ENCODE measurements at regions not wholly inside any gene's neighbourhood (a gene's known extent, or its start where the extent isn't known, plus 50 kb on each side); places are given as distances from the start of the nearest gene placed in this dataset.

DNA sequence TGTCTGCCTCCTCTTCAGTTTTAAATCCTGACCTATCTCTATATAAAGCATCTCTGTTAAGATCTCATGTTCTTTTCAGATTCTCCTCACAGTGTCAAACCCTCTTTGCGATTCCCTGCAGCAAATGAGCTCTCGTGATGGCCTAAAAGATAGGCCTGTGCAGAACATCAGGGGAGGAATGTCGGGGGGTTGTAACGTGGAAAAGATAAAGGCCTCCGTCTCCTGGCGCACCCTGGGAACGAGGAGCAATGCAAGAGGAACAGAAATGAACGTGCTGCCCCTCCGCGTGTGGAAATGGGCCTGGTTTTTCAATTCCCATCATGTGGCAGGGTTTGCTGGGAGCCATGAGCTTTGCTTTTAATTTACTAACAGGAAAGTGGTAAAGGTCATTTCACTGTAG lies 285.0 kb upstream of the TPM1 start:
- DNase-seq: no peak

DNA sequence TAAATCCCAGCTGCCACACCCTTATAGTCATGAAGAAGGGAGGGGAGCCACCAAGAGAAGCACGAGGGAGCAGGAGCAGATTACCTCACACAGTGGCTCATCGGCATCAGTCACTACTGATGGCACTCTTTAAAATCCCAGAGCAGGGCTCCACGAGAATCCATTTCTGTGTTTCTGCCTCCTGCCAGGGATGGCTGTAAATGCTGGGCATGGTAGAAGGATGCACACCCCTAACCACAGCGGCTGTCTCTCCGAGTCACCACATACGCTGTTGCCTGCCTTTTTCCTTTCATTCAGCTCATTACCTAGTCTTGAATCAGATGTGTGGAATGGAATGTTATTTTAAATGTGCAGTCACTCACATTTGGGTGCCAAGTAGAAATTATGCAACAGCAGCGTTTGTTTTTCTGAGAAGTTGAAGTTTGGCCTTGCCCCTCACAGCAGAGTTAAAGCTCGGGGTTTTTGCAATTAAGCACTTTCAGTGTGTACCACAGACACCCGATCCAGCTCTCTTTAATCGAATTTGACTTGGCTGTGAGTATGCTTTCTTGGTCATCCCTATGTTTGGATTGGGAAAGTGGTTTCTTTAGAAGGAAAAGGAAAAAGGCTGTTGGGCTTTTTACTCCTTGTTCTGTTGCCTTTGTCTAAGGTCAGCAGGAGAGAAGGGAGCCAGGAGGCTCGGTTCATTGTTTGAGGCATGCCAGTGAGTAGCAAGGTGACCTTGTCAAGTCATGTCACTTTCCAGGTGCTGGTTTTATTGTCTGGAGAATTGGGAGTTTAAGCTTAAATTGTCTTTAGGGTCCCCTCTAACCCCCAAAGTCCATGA lies 284.2 kb upstream of the TPM1 start:
- no peak for DNase-seq

DNA sequence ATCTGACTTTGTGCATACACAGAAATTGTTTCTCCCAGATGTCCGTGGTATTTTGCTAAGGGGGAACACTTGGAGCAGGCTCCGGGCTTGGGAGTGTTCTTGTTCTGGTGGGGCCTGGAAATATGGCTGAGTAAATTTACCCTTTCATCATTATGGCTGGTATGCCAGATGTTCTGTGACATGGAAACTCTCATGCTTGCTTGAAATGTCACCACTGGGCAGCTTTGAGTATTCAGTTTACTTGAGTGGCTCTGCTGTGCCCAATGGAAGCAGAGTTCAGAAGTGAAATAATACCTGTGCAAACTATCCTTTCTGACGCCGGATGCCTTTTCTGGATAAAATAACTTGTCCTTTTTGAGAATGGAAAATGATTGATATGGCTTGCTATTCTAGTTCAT lies 283.6 kb upstream of the TPM1 start:
- no peak for DNase-seq

DNA sequence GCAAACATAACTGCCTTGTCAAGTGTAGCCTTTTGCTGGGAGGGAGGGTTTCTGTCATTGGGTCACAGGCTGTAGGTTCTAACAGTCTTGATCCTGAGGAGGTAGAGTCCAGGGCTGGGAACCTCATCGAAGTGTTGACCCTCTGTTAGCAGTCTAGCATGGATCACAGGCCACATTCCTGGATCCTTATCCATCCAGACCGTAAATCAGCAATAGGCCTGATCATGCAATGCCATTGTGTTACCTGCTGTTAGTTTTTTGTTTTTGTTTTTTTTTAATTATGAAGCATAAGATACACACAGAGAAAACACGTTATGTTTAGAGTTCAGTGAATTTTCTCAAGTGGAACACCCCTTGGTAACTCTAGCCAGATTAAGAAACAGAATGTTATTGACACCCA lies 282.0 kb upstream of the TPM1 start:
- no peak for DNase-seq

GRCh38 chr15:62765916-62766315 lies 276.6 kb upstream of the TPM1 start:
- DNase-seq: no peak

DNA sequence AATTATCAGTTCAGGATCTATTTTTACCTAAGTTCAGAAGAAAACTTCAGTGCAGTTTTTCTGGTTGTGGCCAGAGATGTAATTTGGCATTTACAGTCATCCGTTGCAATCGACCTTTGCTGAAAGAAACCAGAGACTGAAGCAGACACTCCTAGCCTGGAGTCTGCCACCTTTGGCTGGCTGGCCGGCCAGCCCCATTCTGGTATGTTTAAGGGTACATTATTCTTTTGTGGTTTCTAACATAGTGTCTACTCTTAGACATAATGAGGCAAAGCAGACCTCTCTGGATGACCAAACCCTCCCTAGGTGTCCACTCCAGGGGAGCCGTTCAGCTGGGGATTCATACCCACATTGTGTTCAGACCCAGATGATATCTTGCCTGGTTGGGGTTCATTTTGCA lies 275.9 kb upstream of the TPM1 start:
- no peak for DNase-seq

GRCh38 chr15:62769604-62770003 lies 272.9 kb upstream of the TPM1 start:
- no peak for DNase-seq

DNA sequence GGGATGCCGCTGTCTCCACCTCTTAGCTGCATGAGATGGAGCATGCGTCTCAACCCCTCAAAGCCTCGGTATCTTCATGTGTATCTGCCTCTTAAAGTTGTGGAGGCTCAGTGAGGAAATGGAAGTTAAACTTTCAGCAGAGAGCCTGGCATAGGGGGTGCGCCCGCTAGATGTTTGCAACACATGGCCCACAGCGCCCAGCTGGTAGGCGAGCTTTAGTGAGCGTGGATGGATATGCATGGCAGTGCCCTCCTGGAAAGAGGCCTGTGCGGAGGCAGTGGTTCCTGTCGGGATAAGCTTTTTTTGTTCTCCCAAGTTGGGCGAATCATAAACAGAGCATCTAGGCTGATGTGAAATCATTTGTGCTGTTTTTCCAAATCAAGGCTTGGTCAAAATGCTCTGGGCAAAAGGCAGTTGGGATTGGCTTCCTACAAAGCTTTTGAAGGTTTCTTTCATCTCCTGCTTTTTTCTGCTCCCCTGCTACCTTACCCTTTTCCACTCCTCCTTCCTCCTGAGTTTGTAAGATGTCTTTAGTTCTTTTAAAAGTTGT lies 272.4 kb upstream of the TPM1 start:
- no peak for DNase-seq

- no peak for DNase-seq
Measured at GRCh38 chr15:62770752-62771151, 271.8 kb upstream of the TPM1 start.

GRCh38 chr15:62771234-62771633 lies 271.3 kb upstream of the TPM1 start:
- DNase-seq: no peak

GRCh38 chr15:62773369-62774165 lies 269.0 kb upstream of the TPM1 start:
- DNase-seq: no peak

GRCh38 chr15:62775932-62776331 lies 266.6 kb upstream of the TPM1 start:
- DNase-seq: no peak

GRCh38 chr15:62777671-62778070 lies 264.9 kb upstream of the TPM1 start:
- DNase-seq: no peak

GRCh38 chr15:62779036-62779770 lies 263.3 kb upstream of the TPM1 start:
- DNase-seq: no peak

DNA sequence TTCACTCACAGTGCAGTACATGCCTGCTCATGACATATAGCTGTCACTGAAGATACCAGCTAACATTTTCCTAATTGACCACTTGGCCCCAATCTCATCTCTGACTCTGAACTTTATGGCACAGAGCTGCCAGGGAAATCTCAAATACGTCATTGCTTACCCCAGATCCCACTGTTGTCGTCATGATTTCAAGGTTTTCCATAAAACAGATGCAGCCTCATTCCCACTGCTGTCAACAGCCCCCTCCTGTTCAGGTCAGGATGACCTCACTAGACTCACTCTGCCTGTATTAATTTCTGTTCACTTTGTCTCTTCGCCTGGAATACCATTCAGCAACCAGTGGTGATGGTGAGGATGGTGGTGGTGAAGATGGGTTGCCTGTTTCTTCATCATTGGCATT lies 262.6 kb upstream of the TPM1 start:
- DNase-seq: no peak

GRCh38 chr15:62781081-62781497 lies 261.5 kb upstream of the TPM1 start:
- no peak for DNase-seq

DNA sequence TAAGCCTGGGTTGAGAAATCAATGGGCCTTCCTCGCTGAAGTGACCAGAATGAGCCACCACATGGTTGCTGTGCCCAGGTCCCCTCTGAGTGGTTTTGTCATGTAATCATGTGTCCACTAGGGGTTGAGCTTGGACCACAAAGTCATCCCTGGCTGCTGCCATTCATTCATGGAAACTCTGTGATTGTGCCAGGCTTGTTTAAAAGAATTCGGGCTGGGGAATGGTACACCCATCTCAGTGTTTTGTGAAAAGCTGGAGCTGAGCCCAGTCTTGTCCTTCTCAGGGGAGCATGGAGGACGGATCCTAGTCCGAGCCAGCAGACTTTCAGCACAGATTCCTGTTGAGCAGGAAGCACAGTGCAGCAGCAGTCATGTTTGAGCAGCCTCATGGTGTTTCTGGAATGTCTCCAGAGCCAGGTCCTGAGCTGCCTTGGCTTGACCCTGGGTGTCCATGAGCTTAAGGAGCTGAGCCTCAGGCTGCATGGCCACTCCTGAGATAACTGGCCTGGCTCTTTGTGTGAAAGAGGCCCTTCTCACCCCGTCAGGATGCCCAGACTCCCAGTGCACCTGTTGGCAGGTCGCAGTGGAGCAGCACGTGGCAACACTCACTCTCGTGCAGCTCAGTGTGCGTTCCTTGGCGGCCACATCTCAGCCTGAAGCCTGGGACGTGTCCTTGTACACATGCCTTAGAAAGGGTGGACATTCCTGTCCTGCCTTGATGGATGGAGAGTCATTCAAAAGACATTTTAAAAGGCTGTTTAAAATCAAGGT lies 260.3 kb upstream of the TPM1 start:
- DNase-seq: peak; percentile 58 to 60

DNA sequence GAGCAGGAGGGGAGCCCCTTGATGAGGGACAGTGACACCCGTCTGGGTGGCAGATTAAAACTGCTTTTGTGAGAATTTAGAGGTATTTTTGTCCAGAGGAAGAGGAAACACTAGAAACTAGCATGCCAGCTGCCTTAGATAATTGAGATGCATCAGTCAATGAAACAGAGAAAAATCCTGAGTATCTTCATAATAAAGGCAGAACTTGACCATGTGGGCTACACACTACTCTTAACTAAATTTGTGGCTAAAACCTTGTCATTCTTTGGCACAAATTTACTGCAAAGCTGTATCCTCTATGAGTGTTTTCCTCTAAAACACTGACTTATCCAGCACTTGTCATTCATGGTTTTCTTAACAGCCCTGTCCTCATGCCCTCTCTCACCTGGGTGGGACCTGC lies 259.7 kb upstream of the TPM1 start:
- DNase-seq: no peak

- DNase-seq: no peak
Measured at GRCh38 chr15:62783303-62783957, 259.1 kb upstream of the TPM1 start.

- DNase-seq: no peak
Measured at GRCh38 chr15:62785881-62786828, 256.4 kb upstream of the TPM1 start.

GRCh38 chr15:62787401-62787800 lies 255.1 kb upstream of the TPM1 start:
- DNase-seq: no peak

All from NCI-H2081 (cell line).